Type B pancreatic cell (in vitro differentiated cells): ENCODE measurements at regions not wholly inside any gene's neighbourhood (a gene's known extent, or its start where the extent isn't known, plus 50 kb on each side); places are given as distances from the start of the nearest gene placed in this dataset.
"Not testable (repeated sequence)": the region's sequence is repeated elsewhere in the genome, so short reads cannot be mapped to it uniquely, and the experiment has no call there.

Experiments used
- DNase-seq: peaks from one replicate; pipeline ENCODE4 v3.0.0; 2021; ENCODE audit warnings: mixed read lengths; ENCODE audit not compliant: unreplicated experiment; ENCODE audit errors: extremely low spot score
- H3K27ac Mint-ChIP-seq: 2 replicates; pipeline ENCODE4 v1.8.0; 2021; ENCODE audit warnings: mild to moderate bottlenecking, mixed read lengths
- H3K27me3 Mint-ChIP-seq: 2 replicates; pipeline ENCODE4 v1.8.0; 2021; ENCODE audit warnings: mixed read lengths
- H3K36me3 Mint-ChIP-seq: 2 replicates; pipeline ENCODE4 v1.8.0; 2021; ENCODE audit warnings: mixed read lengths
- H3K4me1 Mint-ChIP-seq: one replicate; pipeline ENCODE4 v1.8.0; 2021; ENCODE audit warnings: mixed read lengths; ENCODE audit not compliant: unreplicated experiment
- H3K4me3 Mint-ChIP-seq: 2 replicates; pipeline ENCODE4 v1.8.0; 2021; ENCODE audit warnings: mild to moderate bottlenecking, mixed read lengths
- H3K9me3 Mint-ChIP-seq: 2 replicates; pipeline ENCODE4 v1.8.0; 2021; ENCODE audit warnings: mixed read lengths
- CTCF ChIP-seq: fragments of 200-600 bp; sonication (generic); conservative IDR thresholded peaks from 2 replicates; pipeline ENCODE4 v1.5.0; 2021; ENCODE audit warnings: antibody characterized with exemption, mild to moderate bottlenecking

DNA sequence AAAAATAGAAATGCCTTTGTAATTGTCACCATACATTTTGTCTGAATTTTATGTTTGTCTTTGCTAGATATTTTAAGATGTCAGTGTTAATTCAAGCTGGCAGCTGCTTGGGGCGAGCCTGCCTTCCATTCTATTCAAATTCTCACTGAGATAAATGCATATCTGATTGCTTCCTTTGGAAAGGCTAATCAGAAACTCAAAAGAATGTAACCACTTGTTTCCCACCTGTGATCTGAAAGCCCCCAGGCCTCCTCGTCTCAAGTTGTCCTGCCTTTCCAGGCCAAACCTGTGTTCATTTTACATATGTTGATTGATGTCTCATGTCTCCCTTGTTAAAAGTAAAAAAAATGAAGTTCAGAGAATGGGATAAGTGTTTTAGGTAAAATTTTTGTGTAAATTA is 318.7 kb upstream of the TECRL start:
- Mint-ChIP-seq H3K27me3 (no peaks in the 10 kb centered on the region), H3K27ac (no peak overlapping the region), H3K36me3 (no peaks in the 10 kb centered on the region), H3K4me3 (no peak overlapping the region), H3K9me3 (peaks cover 18% of the 10 kb centered on the region), H3K4me1 (peaks cover 12% of the 10 kb centered on the region)
- no peak for DNase-seq
- TF ChIP-seq CTCF = no peak

DNA sequence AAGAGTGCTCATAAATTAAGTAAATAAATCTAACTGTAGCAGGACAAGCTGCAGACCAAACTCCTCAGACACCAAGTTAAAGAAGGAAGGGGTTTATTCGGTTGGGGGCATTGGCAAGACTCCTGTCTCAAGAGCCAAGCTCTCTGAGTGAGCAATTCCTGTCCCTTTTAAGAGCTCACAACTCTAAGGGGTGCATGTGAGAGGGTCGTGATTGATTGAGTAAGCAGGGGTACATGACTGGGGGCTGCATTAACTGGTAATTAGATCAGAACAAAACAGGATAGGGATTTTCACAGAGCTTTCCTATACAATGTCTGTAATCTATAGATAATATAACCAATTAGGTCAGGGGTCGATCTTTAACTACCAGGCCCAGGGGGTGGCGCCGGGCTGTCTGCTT is 318.1 kb upstream of the TECRL start:
- Mint-ChIP-seq H3K4me1 (peaks cover 12% of the 10 kb centered on the region), H3K9me3 (peaks cover 15% of the 10 kb centered on the region)
- not testable (repeated sequence) for H3K27ac Mint-ChIP-seq, H3K27me3 Mint-ChIP-seq, H3K36me3 Mint-ChIP-seq, H3K4me3 Mint-ChIP-seq, DNase-seq

GRCh38 chr4:64724689-64725088 is 315.4 kb upstream of the TECRL start:
- no peaks in the 10 kb centered on the region for H3K36me3 Mint-ChIP-seq
- no peak overlapping the region for H3K4me3 Mint-ChIP-seq
- no peak for TF ChIP-seq CTCF
- peaks cover 11% of the 10 kb centered on the region for H3K9me3 Mint-ChIP-seq
- DNase-seq = no peak
- no peak overlapping the region for H3K27ac Mint-ChIP-seq
- no peaks in the 10 kb centered on the region for H3K27me3 Mint-ChIP-seq
- peaks cover 12% of the 10 kb centered on the region for H3K4me1 Mint-ChIP-seq

DNA sequence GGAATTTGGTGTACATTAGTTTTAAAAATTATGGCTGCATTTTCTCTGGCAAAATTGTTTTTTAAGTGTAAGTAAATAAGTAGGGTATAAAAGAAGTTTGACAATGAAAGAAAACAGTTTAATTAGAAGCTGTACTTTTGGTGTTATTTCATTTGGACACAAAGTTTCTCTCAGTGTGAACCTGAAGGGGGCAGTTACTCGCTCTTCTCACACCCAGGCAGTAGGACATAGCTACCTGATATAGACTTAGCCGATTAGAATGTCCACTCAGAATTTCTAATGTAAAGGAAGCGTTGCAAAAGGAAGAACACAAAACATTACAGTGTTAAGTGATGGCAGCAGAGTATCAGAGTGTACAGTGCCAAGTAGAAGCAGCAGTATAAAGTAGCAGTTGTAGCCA is 311.9 kb upstream of the TECRL start:
- H3K9me3 Mint-ChIP-seq = peaks cover 3% of the 10 kb centered on the region
- H3K4me1 Mint-ChIP-seq = no peaks in the 10 kb centered on the region
- H3K27ac Mint-ChIP-seq = no peak overlapping the region
- no peak for DNase-seq
- H3K36me3 Mint-ChIP-seq = no peaks in the 10 kb centered on the region
- H3K4me3 Mint-ChIP-seq = no peak overlapping the region
- no peaks in the 10 kb centered on the region for H3K27me3 Mint-ChIP-seq
- no peak for TF ChIP-seq CTCF

GRCh38 chr4:64718091-64718490 is 308.8 kb upstream of the TECRL start:
- no peak for DNase-seq
- Mint-ChIP-seq H3K4me3 (no peak overlapping the region), H3K9me3 (no peaks in the 10 kb centered on the region), H3K27me3 (no peaks in the 10 kb centered on the region), H3K27ac (no peak overlapping the region), H3K4me1 (no peaks in the 10 kb centered on the region), H3K36me3 (no peaks in the 10 kb centered on the region)
- no peak for TF ChIP-seq CTCF

- H3K4me1 Mint-ChIP-seq = no peaks in the 10 kb centered on the region
- no peak overlapping the region for H3K4me3 Mint-ChIP-seq
- no peaks in the 10 kb centered on the region for H3K36me3 Mint-ChIP-seq
- H3K27ac Mint-ChIP-seq = no peak overlapping the region
- no peaks in the 10 kb centered on the region for H3K27me3 Mint-ChIP-seq
- no peak for TF ChIP-seq CTCF
- H3K9me3 Mint-ChIP-seq = no peaks in the 10 kb centered on the region
- DNase-seq = no peak
Observed at GRCh38 chr4:64715741-64716140, 306.5 kb upstream of the TECRL start.
